K562 (cell line): ENCODE measurements at regions not wholly inside any gene's neighbourhood (a gene's known extent, or its start where the extent isn't known, plus 50 kb on each side); places are given as distances from the start of the nearest gene placed in this dataset.

Experiments used
- ATAC-seq: fragments of 200-7000 bp; cut with Tn5 transposase; 3 replicates; pipeline ENCODE4 v1.9.1; 2020; ENCODE audit warnings: moderate library complexity
- BruUV-seq: library from RNA; stranded (reverse); fragments of 400-500 nt; replicated peaks from 2 replicates; lab custom pipeline; 2021; lab: Mats Ljungman, UMichigan
- CTCF ChIA-PET: fragments of 300-600 bp; formaldehyde crosslinking; extraction: SDS; loops from one replicate; lab custom pipeline; 2021; ENCODE audit warnings: low intra/inter-chr PET ratio; lab: Yijun Ruan, JAX
- POLR2A ChIA-PET: fragments of 300-600, 350-650 bp; sonication (Branson Sonifier 250); formaldehyde crosslinking; extraction: SDS; loops from one replicate; lab custom pipeline; 2021; ENCODE audit warnings: antibody characterized with exemption, inconsistent platforms; lab: Yijun Ruan, JAX
- DNase-seq, 4 experiments: peaks; one replicate each; pipeline versions ENCODE4 v3.0.0 to v3.0.0-alpha.2; 2011 to 2018; ENCODE audit warnings: low spot score in 3 of 4, mixed read lengths in 3 of 4; ENCODE audit errors: extremely low read depth in 1 of 4
- FAIRE-seq: peaks from 2 replicates; lab custom pipeline; 2011; peaks lifted over from hg19 to GRCh38; lab: Jason Lieb, UNC
- H2AFZ ChIP-seq: 2 replicates; pipeline ENCODE4 v1.6.0; 2011; ENCODE audit warnings: low read depth, low read length, control low read depth, inconsistent platforms
- H3K27ac ChIP-seq: fragments of 200-600 bp; 3 replicates; pipeline ENCODE4 v1.8.0; 2011; ENCODE audit warnings: low read depth, mild to moderate bottlenecking, control low read depth, inconsistent platforms, low read length, moderate library complexity, mixed read lengths; ENCODE audit errors: extremely low read depth
- H3K27me3 ChIP-seq, 2 experiments: fragments of 300-600 bp in 1 of 2; 2 replicates in 1 of 2; 3 replicates in 1 of 2; pipeline versions ENCODE4 v1.6.0 to v1.8.0; 2011; ENCODE audit warnings: inconsistent platforms in 2 of 2, low read length in 2 of 2, mild to moderate bottlenecking in 1 of 2, mixed read lengths in 1 of 2, moderate library complexity in 1 of 2; ENCODE audit not compliant: control insufficient read depth in 2 of 2, insufficient read depth in 2 of 2
- H3K36me3 ChIP-seq: fragments of 300-600 bp; 3 replicates; pipeline ENCODE4 v1.8.0; 2011; ENCODE audit warnings: mild to moderate bottlenecking, low read length, inconsistent platforms; ENCODE audit not compliant: control insufficient read depth, insufficient read depth
- H3K4me1 ChIP-seq, 2 experiments: fragments of 200-600 bp in 1 of 2; replicated peaks in 1 of 2; 2 replicates in 1 of 2; 3 replicates in 1 of 2; pipeline versions ENCODE4 v1.5.1 to v1.8.0; 2011; ENCODE audit warnings: inconsistent platforms in 2 of 2, low read length in 2 of 2, mild to moderate bottlenecking in 1 of 2, mixed read lengths in 1 of 2, moderate library complexity in 1 of 2; ENCODE audit not compliant: control insufficient read depth in 2 of 2, insufficient read depth in 2 of 2
- H3K4me2 ChIP-seq: 2 replicates; pipeline ENCODE4 v1.6.1; 2011; ENCODE audit warnings: low read length, control low read depth, inconsistent platforms, mixed read lengths; ENCODE audit not compliant: insufficient read depth
- H3K4me3 ChIP-seq: fragments of 200-600 bp; sonication (generic), shearing (Covaris generic); 2 replicates; pipeline ENCODE4 v1.5.1; 2016; ENCODE audit warnings: control low read depth, inconsistent platforms
- H3K79me2 ChIP-seq: fragments of 200-600 bp; 3 replicates; pipeline ENCODE4 v1.8.0; 2011; ENCODE audit warnings: low read length, inconsistent platforms; ENCODE audit not compliant: control insufficient read depth, insufficient read depth
- H3K9ac ChIP-seq, 2 experiments: 2 replicates each; pipeline versions ENCODE4 v1.6.0 to v1.6.1; 2011; ENCODE audit warnings: low read depth in 2 of 2, low read length in 2 of 2, control low read depth in 1 of 2, inconsistent platforms in 1 of 2, mild to moderate bottlenecking in 1 of 2, mixed read lengths in 1 of 2; ENCODE audit not compliant: insufficient read depth in 1 of 2
- H3K9me1 ChIP-seq: one replicate; pipeline ENCODE4 v1.6.0; 2011; ENCODE audit warnings: inconsistent platforms, mild to moderate bottlenecking, low read length, moderate library complexity; ENCODE audit not compliant: control insufficient read depth, insufficient read depth
- H3K9me3 ChIP-seq: replicated peaks from 2 replicates; pipeline ENCODE4 v1.5.1; 2011; ENCODE audit warnings: low read depth, low read length, inconsistent platforms; ENCODE audit not compliant: control insufficient read depth, insufficient read depth
- H4K20me1 ChIP-seq: replicated peaks from 2 replicates; pipeline ENCODE4 v1.6.1; 2011; ENCODE audit warnings: low read length, inconsistent platforms, mixed read lengths; ENCODE audit not compliant: control insufficient read depth, insufficient read depth
- CBX3 ChIP-seq, 2 experiments: IDR thresholded peaks; 1 replicate in 1 of 2; 2 replicates in 1 of 2; pipeline ENCODE4 v1.6.1; 2012; ENCODE audit warnings: inconsistent platforms in 2 of 2, low read length in 2 of 2, borderline replicate concordance in 1 of 2, control low read depth in 1 of 2
- CBX5 ChIP-seq: IDR thresholded peaks from 2 replicates; pipeline ENCODE4 v1.6.1; 2014; ENCODE audit warnings: low read depth, borderline replicate concordance
- CGGBP1 ChIP-seq: fragments of 250-450 bp; sonication (Bioruptor Pico); IDR thresholded peaks from 2 replicates; pipeline ENCODE4 v1.9.0; 2021; ENCODE audit warnings: mild to moderate bottlenecking
- MEF2A ChIP-seq: IDR thresholded peaks from 2 replicates; pipeline ENCODE4 v1.6.1; 2011; ENCODE audit warnings: low read depth, mild to moderate bottlenecking, low read length, moderate library complexity; ENCODE audit not compliant: control insufficient read depth
- TAF15 ChIP-seq: fragments of 200-400 bp; formaldehyde crosslinking; IDR thresholded peaks from 2 replicates; pipeline ENCODE4 v1.6.1; 2017; ENCODE audit warnings: mild to moderate bottlenecking, low read depth, low read length, moderate library complexity
- TBL1XR1 ChIP-seq, 2 experiments: IDR thresholded peaks; 2 replicates each; pipeline ENCODE4 v1.6.1; 2012; ENCODE audit warnings: improper control_type of control experiment in 2 of 2, low read length in 2 of 2, mild to moderate bottlenecking in 1 of 2
- TCF7L2 ChIP-seq: fragments of 150-350 bp; IDR thresholded peaks from 2 replicates; pipeline ENCODE4 v1.6.1; 2016; ENCODE audit warnings: low read depth, mild to moderate bottlenecking, low read length, moderate library complexity
- TRIM24 ChIP-seq, 2 experiments: fragments of 450-650 bp; IDR thresholded peaks; 2 replicates each; pipeline ENCODE4 v1.6.1; 2016
- TRIM25 ChIP-seq: fragments of 450-650 bp; IDR thresholded peaks from 2 replicates; pipeline ENCODE4 v1.7.0; 2016; ENCODE audit warnings: borderline replicate concordance
- TRIM28 ChIP-seq: fragments of 450-650 bp; IDR thresholded peaks from 2 replicates; pipeline ENCODE4 v1.6.1; 2017
- U2AF2 ChIP-seq: fragments of 200-400 bp; formaldehyde crosslinking; optimal IDR thresholded peaks from 2 replicates; pipeline ENCODE3; 2017; ENCODE audit warnings: low read depth, mild to moderate bottlenecking, low read length
- ZNF280A ChIP-seq: fragments of 450-650 bp; IDR thresholded peaks from 2 replicates; pipeline ENCODE4 v1.6.1; 2018; ENCODE audit warnings: mild to moderate bottlenecking, low read depth; ENCODE audit not compliant: partially characterized antibody
- ZNF644 ChIP-seq: fragments of 200-800 bp; sonication (Bioruptor generic); IDR thresholded peaks from 2 replicates; pipeline ENCODE4 v1.6.1; 2016; ENCODE audit warnings: low read depth, missing genetic modification characterization, missing compliant biosample characterization
- WGBS: fragments of 100-300 bp; shearing (Covaris generic); methylation state at CpG from one replicate; pipeline ENCODE4 v1.1.6; 2016; ENCODE audit warnings: low coverage, mixed read lengths; ENCODE audit not compliant: insufficient coverage; ENCODE audit errors: missing lambda C conversion rate; 5-methylcytosine and 5-hydroxymethylcytosine counted together
- in situ Hi-C: fragments of 300-500 bp; cut with MboI; formaldehyde crosslinking; loops from 4 replicates; pipeline ENCODE4 v1.15.0; 2018; ENCODE audit warnings: inconsistent platforms, mixed read lengths
- intact Hi-C: fragments of 100-400 bp; cut with micrococcal nuclease; formaldehyde crosslinking; loops from 2 replicates; pipeline ENCODE4 v1.14.2; 2022

GRCh38 chr11:95570845-95571244 is 218.7 kb downstream of the FAM76B start:
- FAIRE-seq (no peak), ATAC-seq (no peak), DNase-seq (no peak)
- BruUV-seq: no TSS peak
- H4K20me1 ChIP-seq: no peaks in the 10 kb centered on the region
- H3K9me1 ChIP-seq: no peaks in the 10 kb centered on the region
- TF ChIP-seq TAF15 (no peak), U2AF2 (no peak), TCF7L2 (no peak), TBL1XR1 (IDR thresholded peaks at IDR 0.05; ENCODE audit: low read length in 2 of 2) (no peak), ZNF644 (tag) (no peak)
- no peak overlapping the region for H3K4me2 ChIP-seq
- H3K9me3 ChIP-seq: peaks cover 6% of the 10 kb centered on the region; the same call in 1 of the 2 replicates
- CTCF ChIA-PET: no interaction called here
- intact Hi-C loops (no loop called here), in situ Hi-C loops (no loop called here)
- H3K4me1 ChIP-seq: no peaks in the 10 kb centered on the region
- no peak overlapping the region for H3K4me3 ChIP-seq
- no peaks in the 10 kb centered on the region for H3K36me3 ChIP-seq
- no peaks in the 10 kb centered on the region for H3K79me2 ChIP-seq
- WGBS: 3% methylated on average over 2 of the region's 2 CpGs
- POLR2A ChIA-PET: interaction anchor here (1.3 kb wide), 1 partner anchor 8 kb away, joined by 4 read pairs; no protein-coding TSS in a partner anchor
- H3K27ac ChIP-seq: no peak overlapping the region
- H2AFZ ChIP-seq: no peak overlapping the region
- no peak overlapping the region for H3K9ac ChIP-seq
- H3K27me3 ChIP-seq: no peaks in the 10 kb centered on the region

GRCh38 chr11:95569207-95569606 is 220.4 kb downstream of the FAM76B start:
- intact Hi-C loops: no loop called here
- no peak for DNase-seq
- POLR2A ChIA-PET: interaction anchor here (0.7 kb wide), 1 partner anchor 336 kb away, joined by 3 read pairs; no protein-coding TSS in a partner anchor
- TF ChIP-seq TRIM24 (IDR thresholded peaks at IDR 0.05) (0 out of 4 replicates have a peak, but pooled peaks of 1 of the 2 experiments have one; percentile 12), CBX5 (peak; percentile 79; the same call in 1 of the 2 replicates), MEF2A (0 out of 2 replicates have a peak, but pooled peaks have one; percentile 8), CGGBP1 (CRISPR knock-in tag) (no peak), CBX3 (IDR thresholded peaks at IDR 0.05; ENCODE audit: borderline replicate concordance in 1 of 2, low read length in 2 of 2) (peak in 1 of 2 experiments; percentile 64; a peak in 2 of 3 replicates), TRIM28 (peak; percentile 81), TRIM25 (no peak), ZNF280A (peak; percentile 50)

More at GRCh38 chr11:95569207-95569606, 220.4 kb downstream of the FAM76B start:
- no peak overlapping the region for H3K4me2 ChIP-seq
- H3K9ac ChIP-seq: no peak overlapping the region
- ATAC-seq (no peak), FAIRE-seq (no peak)
- H3K79me2 ChIP-seq: no peaks in the 10 kb centered on the region
- WGBS: 10% methylated on average over 2 of the region's 2 CpGs
- H3K9me3 ChIP-seq: peaks cover 6% of the 10 kb centered on the region; the same call in 1 of the 2 replicates
- no TSS peak for BruUV-seq
- no peaks in the 10 kb centered on the region for H3K9me1 ChIP-seq
- no peaks in the 10 kb centered on the region for H3K27me3 ChIP-seq
- peaks cover 0 to 3% of the 10 kb centered on the region in 2 experiments; a peak in 2 of 5 replicates for H3K4me1 ChIP-seq
- no peak overlapping the region for H3K4me3 ChIP-seq
- no peaks in the 10 kb centered on the region for H3K36me3 ChIP-seq
- no peaks in the 10 kb centered on the region for H4K20me1 ChIP-seq
- CTCF ChIA-PET: interaction anchor here (0.7 kb wide), 1 partner anchor 296 kb away, joined by 4 read pairs; no protein-coding TSS in a partner anchor
- H2AFZ ChIP-seq: no peak overlapping the region
- in situ Hi-C loops: no loop called here
- H3K27ac ChIP-seq: no peak overlapping the region
